HG03439 (cell line): ENCODE measurements at regions not wholly inside any gene's neighbourhood (a gene's known extent, or its start where the extent isn't known, plus 50 kb on each side); places are given as distances from the start of the nearest gene placed in this dataset.
A peak's percentile ranks its signal among the peaks of the same experiment; 100 is the strongest.
"Not testable (repeated sequence)": the region's sequence is repeated elsewhere in the genome, so short reads cannot be mapped to it uniquely, and the experiment has no call there.

Experiments used
- ATAC-seq: cut with Tn5 transposase; IDR thresholded peaks from one replicate; pipeline ENCODE4 v1.9.1; 2021; ENCODE audit warnings: mild to moderate bottlenecking, moderate library complexity; ENCODE audit not compliant: unreplicated experiment

DNA sequence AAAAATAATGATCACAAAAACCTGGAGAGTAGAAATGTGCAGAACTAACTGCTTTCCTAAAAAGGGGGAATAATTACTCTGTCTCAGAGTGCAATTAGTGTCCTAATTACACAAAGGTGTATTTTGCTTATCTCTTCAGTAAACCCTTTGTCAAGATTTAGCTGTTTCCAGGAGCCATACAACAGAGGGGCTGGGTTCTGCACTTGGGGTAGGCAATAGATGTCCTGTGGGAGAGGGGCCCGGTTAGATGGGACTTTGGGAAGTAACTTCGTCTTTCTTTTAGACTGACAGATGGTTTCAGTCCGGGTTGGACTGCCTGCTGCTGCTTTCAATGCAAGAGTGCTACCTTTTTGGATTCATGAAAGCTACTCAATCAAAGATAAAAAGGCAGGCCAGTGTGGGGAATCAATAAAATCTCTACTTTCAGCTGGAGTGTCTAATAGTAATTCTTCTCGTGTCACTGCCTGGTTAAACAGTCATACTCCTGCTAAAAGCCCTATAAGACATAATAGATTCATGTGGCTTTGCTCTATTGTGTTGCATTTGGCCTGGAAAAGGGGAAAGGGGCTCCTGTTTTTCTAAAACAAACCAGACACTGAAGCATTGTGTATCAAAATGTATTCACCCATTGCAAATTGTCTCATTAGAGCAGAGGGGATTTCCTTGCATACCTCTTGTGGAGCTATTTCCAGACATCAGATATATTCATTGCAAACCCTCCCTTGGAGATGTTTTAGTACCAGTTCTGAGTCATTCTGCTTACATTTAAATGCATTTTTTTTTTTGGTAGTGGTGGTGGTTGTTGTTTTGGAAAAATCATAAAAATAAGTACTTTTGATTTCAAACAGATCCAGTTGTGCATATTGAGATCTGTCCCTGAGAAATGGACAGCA is 83.3 kb upstream of the PCDH8 start:
- ATAC-seq = no peak

DNA sequence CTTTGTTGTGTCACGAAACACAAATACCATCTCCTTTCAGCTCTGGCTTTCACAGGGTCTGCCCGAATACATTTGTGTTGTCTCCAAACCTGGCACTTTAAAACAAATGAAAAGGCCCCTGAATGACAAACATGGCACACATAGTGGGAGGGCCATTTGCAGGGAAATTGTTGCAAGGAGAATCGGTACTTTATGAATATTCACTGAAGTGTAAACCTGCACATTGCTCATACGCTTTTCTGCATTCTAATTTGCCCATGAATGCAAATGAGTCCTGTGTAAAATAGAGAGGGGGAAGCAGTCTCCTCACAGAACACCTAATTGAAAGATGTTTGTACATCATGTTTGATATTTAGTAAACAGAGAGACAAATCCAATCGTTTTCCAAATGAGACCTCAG is 82.7 kb upstream of the PCDH8 start:
- no peak for ATAC-seq

DNA sequence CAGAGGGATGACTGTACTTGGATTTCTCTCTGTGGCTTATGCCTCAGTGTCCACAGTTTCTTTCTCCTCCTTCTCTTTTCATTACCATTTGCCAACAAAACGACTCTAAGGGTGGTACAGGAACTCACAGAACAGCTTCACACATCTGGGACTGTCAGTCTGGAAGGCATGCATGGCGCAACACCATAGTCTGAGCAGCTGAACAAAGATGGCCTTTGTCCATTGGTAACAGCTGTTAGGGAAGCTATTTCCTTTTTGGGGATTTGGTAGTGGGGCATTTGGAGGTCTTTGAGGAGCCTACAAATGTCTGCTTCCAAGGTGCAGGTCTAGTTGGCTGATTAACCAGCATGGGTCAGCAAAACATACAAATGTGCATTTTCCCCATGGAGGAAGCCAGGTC is 81.4 kb upstream of the PCDH8 start:
- no peak for ATAC-seq

DNA sequence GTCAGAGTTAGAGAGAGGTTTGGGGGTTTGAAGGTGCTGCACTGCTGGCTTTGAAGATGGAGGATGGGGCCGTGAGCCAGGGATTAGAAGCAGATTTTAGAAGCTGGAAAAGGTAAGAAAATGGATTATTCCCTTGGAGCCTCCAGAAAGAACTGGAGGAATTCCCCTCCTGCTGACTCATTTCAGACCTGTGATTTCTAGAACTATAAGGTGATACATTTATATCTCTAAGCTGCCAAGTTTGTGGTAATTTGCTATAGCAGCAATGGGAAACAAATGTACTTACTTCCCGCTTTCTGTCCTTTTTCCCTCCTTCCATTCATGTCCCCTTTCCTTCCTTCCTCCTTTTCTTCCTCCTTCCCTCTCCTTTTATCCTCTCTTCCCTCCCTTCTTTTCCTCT is 78.5 kb upstream of the PCDH8 start:
- ATAC-seq = no peak

DNA sequence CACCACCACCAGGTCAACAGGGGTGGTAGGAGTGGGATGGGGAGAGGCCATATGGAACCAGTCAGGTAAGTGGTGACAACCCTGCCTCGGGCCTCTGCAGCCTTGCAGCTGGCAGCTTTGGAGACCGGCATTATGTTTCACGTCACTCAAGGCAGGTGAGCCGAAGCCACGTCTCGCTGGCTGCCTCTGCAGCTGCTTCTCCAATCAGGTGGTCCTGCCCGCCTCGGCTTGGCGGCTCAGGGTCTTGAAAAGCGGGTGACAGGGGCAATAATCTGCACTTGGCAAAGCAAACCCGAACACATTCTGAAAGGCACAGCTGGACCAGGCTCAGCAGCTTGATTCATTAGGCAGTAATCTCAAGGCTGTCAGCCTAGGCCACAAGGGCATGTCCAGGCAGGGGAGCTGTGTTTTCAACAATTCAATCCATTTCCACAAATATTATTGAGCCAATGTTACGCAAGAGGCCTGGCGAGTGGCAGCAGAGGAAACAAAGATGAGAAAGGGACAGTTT is 77.4 kb upstream of the PCDH8 start:
- no peak for ATAC-seq

DNA sequence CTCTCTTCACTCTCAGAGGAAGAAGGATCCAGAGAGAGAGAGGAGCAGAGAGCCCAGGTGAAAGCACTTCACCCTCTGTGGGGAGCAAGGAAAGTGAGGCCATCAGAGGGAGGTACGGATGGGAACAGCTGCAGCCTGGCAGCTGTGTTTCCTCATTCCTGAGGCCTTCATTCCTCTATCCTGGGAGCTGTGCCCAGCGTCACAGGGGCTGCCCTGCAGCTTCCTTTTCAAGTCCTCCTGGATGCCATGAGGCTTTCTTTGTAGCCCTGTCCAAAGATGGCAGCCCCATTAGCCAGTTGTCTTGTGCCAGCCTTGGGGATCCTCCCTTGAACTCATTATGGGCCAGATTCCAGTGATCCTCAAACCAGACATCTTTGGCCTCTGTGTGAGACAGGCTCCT is 76.8 kb upstream of the PCDH8 start:
- no peak for ATAC-seq

DNA sequence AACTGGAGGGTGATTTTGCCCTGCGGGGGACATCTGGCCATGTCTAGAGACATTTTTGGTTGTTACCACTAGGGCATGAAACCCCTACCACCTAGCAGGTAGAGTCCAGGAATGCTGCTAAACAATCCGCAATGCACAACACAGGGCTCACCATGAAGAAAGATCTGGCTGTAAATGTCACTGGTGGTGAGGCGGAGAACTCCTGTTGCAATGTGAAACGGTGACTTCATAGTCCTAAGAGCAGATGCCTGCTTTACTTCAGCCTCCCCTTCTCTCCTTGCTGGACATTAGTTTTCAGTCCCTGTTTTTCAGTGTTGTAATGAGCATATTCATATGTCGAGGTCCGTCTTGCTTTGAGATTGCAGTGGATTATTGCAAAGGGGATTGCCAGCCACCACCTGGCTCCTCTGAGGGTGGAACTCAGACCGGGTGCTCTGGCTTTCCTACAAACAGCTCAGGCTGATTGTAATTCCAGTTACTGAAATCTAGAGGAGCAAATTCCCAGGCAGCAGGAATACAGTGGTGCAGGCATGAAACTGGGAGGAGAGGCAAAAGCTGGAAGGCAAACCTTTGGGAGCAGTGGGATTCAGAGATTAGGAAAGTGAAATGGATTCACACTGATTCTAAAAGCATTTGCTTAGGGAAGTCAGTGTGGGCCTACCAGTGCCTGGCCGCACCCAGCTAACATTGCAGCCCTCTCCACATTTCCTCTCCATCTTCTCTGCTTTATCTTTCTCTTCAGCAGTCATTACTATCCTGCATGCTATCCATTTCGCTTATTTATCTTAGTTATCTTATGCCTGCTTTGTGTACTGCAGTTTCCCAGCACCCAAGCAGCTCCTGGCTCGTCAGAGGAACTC is 76.1 kb upstream of the PCDH8 start:
- ATAC-seq = no peak

DNA sequence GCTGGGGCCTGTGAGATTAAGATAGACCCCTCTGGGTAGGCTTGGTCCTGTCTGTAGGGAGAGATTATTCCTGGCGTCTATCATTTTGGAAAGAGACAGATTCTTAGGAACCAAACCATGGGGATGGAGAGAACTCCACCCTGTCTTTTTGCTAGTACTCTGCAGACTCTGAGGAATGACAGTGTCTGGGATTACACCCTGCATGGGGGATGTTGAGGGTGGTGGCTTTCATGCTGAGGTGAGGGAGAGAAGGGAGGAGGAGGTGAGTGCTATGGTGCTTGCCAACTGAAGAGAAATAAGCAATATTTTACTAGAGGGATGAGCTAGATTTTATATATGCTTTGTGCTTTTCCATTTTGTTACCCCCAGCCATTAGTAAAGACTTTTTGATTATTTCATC is 74.5 kb upstream of the PCDH8 start:
- no peak for ATAC-seq

DNA sequence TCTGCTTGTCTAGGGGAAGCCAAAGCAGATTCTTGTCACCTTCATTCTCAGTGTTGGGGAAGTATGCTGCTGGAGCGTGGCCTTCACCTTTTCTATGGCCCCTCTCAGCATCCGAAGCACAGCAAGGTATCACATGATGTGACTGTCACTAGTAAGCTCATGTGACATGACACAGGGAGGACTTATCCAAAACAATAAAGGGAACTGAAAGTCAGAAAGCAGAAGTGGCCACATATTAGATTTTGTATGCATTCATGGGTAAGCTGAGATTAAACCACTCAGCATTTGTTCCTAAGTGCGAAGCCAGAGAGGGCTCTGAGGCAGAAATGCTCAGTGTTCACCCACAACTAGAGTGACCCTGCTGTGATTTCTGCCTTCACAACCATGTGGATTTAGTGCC is 72.8 kb upstream of the PCDH8 start:
- peak; percentile 99 for ATAC-seq

DNA sequence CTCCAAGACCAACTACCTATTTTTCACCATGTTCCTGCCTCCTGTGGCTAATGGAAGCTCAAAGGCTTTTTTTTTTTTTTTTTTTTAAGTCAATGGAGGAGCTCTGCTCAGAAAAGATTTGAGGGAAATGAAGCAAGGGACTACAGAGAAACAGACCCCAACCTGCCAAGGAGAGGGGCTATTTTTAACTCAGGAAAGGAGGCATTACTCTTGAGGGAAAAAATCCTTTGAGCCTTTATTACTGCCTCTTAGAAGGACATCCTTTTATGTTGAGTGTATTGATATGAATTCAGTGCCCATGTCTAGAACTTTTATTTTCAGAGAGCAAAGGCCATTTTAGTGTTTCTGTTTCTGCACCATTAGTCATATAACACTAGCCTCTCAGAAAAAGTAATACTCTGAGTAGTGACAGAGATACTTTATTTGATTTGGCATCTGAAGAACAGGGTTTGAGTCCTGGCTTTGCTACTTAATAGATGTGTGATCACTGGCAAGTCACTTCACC is 68.1 kb upstream of the PCDH8 start:
- no peak for ATAC-seq

DNA sequence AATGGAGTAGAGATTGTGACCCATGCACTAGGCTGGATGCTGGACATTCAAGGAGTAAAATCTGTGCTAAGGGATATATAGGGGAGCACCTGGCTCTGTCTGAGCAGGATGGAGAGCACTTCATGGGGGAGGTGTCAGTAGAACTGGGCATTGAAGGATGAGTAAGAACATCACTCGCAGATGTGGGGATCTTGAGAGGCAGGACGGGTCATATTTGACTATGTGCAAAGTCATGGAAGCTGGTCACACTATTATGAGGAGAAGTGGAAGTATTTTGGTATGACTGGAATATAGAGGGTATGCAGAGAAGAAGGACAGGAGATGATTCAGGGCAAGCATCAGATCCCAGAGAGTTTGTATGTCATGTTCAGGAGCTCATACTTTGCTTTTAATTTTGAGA is 62.9 kb upstream of the PCDH8 start:
- ATAC-seq = no peak

DNA sequence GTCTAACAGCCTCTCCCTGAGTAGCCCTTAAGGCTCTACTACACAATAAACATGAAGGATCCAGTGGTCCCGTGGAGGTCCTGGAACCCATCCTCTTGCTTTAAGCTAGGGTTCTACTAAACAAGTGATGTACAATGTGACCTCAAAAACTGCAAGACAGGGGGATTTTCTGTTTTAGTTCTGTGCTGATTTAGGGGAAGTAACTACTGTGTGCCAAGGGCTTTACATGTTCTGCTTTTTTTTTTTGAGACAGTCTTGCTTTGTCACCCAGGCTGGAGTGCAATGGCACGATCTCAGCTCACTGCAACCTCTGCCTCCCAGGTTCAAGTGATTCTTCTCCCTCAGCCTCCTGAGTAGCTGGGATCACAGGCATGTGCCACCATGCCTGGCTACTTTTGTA is 61.9 kb upstream of the PCDH8 start:
- not testable (repeated sequence) for ATAC-seq

DNA sequence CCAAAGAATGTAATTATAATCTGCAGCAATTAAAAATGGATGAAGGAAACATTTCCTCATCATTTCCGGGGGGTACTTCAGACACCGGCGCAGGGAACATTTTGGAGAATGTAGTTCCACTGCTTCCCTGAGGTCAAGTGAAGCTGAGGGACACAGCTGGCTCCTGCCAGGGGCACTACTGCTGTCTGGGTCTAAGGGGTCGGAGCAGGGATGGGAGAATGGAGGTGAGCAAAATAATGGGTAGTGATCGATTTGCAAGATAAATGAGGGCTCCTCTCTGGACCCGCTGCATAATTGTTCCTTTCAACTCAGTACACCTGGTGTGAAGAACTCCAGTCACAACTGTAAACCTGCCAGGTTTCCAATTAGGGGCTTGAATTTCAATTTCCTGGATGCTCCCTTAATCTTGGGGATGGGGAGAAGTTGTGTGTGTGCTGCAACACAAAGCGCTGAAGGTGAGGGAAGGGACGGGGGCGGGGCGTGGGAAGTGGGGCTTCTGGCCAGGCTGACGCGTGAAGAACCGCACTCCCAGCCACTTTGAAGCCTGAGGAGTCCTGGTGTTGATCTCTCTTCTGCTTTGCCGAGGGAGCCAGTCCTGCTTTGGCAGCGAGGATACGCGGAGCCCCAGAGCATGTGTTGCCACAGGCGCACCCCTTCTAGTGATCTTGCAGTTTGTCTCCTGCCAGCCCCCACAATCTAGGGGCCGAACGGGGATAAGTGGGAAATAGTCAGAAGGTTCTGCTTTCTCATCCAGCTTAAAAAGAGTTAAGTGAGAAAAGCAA is 57.9 kb upstream of the PCDH8 start:
- ATAC-seq = no peak

DNA sequence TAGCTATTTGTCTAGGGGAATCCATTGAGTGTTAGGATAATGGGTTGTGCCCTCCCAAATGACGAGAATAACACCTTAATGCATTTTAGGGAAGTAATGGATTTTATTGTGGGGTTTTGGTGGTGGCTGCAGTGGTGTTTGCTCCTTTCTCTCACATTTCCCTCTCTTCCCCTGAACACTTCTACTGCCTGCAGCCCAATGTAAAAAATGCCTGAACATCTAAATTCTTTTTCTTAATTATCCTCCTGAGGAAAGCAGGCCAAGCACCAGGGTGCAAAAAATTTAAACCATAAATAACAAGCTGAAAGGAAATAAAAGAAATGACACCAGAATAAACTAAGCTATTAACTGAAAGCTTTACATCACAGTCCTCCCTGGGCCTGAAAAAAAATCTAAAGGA is 57.3 kb upstream of the PCDH8 start:
- ATAC-seq = no peak

DNA sequence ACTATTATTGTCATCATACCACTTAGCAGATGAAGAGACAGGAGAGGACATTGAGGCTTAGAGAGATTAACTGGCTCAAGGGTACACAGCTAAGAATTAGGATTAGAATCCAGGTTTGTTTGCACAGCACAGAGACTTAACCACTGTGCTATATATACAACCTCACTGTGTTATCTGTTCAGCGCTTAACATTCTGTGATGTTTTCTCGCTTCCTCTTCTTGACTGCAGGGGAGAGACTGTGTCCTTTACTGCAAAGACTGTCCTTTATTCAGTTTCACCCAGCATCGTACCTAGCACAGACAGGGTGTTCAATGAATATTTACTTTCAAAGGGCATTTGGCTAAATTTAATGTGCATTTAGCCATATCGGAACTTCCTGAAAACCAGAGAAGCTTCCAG is 54.9 kb upstream of the PCDH8 start:
- ATAC-seq = peak; percentile 87

DNA sequence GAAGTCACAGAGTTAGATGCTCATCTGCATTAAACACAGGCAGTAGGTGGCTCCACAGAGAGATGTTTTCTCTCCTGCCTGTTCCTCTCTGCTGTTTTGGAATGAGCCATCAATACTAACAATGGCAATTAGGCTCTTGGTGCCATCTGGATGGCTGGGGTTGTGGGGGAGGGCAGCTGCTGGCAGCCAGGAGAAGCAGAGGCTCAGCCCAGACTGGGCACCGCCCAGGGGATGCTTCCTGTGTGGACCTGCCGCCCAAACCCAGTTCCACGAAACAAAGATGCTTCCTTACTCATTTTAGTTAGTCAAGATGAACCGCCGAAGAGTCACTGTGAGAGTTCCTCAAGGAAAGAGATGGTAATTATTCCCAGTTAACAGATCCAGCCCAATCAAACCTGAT is 50.8 kb upstream of the PCDH8 start:
- ATAC-seq = no peak
